ENCODE measurements at regions not wholly inside any gene's neighbourhood (a gene's known extent, or its start where the extent isn't known, plus 50 kb on each side); places are given as distances from the start of the nearest gene placed in this dataset.

GRCh38 chrX:84709987-84710386, 207.7 kb upstream of the HDX start:
- no peak for TF ChIP-seq CTCF (conservative IDR thresholded peaks at IDR 0.05; ENCODE audit: low read depth, low read length)
- TF ChIP-seq EZH2 (IDR thresholded peaks at IDR 0.05; ENCODE audit: borderline replicate concordance, low read depth, low read length, poor library complexity, severe bottlenecking): no peak
